CD8-positive, alpha-beta memory T cell (primary cell): ENCODE measurements at regions not wholly inside any gene's neighbourhood (a gene's known extent, or its start where the extent isn't known, plus 50 kb on each side); places are given as distances from the start of the nearest gene placed in this dataset.
"Not testable (repeated sequence)": the region's sequence is repeated elsewhere in the genome, so short reads cannot be mapped to it uniquely, and the experiment has no call there.

Experiments
- CTCF ChIA-PET: fragments of 350-600 bp; sonication (Branson Sonifier 250); formaldehyde crosslinking; loops from one replicate; lab custom pipeline; 2021; ENCODE audit warnings: antibody characterized with exemption; lab: Charles Lee
- POLR2A ChIA-PET: fragments of 350-600 bp; sonication (Branson Sonifier 250); formaldehyde crosslinking; loops from one replicate; lab custom pipeline; 2021; ENCODE audit warnings: antibody characterized with exemption; lab: Charles Lee
- DNase-seq, 5 donors: peaks; one replicate each; pipeline versions ENCODE4 v3.0.0 to v3.0.0-alpha.2; 2020 to 2022; ENCODE audit warnings: mixed read lengths in 1 of 5
- H3K27ac ChIP-seq: one replicate; pipeline ENCODE4 v1.7.0; 2013; ENCODE audit warnings: low read depth, mild to moderate bottlenecking, low read length, moderate library complexity
- H3K27me3 ChIP-seq: 2 replicates; pipeline ENCODE4 v1.7.0; 2013; ENCODE audit warnings: low read length, mild to moderate bottlenecking; ENCODE audit not compliant: insufficient read depth, poor library complexity, severe bottlenecking
- H3K36me3 ChIP-seq: 2 replicates; pipeline ENCODE4 v1.7.0; 2013; ENCODE audit warnings: mild to moderate bottlenecking, low read length, moderate library complexity; ENCODE audit not compliant: insufficient read depth
- H3K4me1 ChIP-seq: 2 replicates; pipeline ENCODE4 v1.7.0; 2013; ENCODE audit warnings: mild to moderate bottlenecking, low read length, moderate library complexity; ENCODE audit not compliant: insufficient read depth
- H3K4me3 ChIP-seq: 2 replicates; pipeline ENCODE4 v1.7.0; 2013; ENCODE audit warnings: mild to moderate bottlenecking, low read length
- H3K9me3 ChIP-seq: 2 replicates; pipeline ENCODE4 v1.7.0; 2013; ENCODE audit warnings: mild to moderate bottlenecking, low read length
- H3K27ac Mint-ChIP-seq, 8 donors: one replicate each; pipeline ENCODE4 v1.8.0; 2020 to 2021; ENCODE audit warnings: mixed read lengths in 8 of 8, mild to moderate bottlenecking in 6 of 8, inconsistent platforms in 3 of 8, moderate library complexity in 3 of 8
- H3K27me3 Mint-ChIP-seq, 2 donors: one replicate each; pipeline ENCODE4 v1.8.0; 2020 to 2021; ENCODE audit warnings: mixed read lengths in 2 of 2, mild to moderate bottlenecking in 1 of 2, moderate library complexity in 1 of 2
- H3K36me3 Mint-ChIP-seq, 3 donors: one replicate each; pipeline ENCODE4 v1.8.0; 2020 to 2021; ENCODE audit warnings: mixed read lengths in 3 of 3, inconsistent platforms in 1 of 3, mild to moderate bottlenecking in 1 of 3
- H3K4me1 Mint-ChIP-seq, 3 donors: one replicate each; pipeline ENCODE4 v1.8.0; 2020 to 2021; ENCODE audit warnings: mixed read lengths in 3 of 3, inconsistent platforms in 1 of 3, mild to moderate bottlenecking in 1 of 3
- H3K4me3 Mint-ChIP-seq, 7 donors: one replicate each; pipeline ENCODE4 v1.8.0; 2020 to 2021; ENCODE audit warnings: mixed read lengths in 7 of 7, mild to moderate bottlenecking in 6 of 7, moderate library complexity in 4 of 7, inconsistent platforms in 2 of 7
- H3K9me3 Mint-ChIP-seq, 5 donors: one replicate each; pipeline ENCODE4 v1.8.0; 2020 to 2022; ENCODE audit warnings: mixed read lengths in 5 of 5, mild to moderate bottlenecking in 3 of 5, moderate library complexity in 2 of 5, inconsistent platforms in 1 of 5

- H3K27ac Mint-ChIP-seq, H3K27me3 Mint-ChIP-seq, H3K27ac ChIP-seq, H3K4me3 ChIP-seq, H3K4me1 Mint-ChIP-seq, H3K27me3 ChIP-seq, DNase-seq, H3K36me3 ChIP-seq, H3K4me1 ChIP-seq, H3K36me3 Mint-ChIP-seq, H3K9me3 Mint-ChIP-seq, H3K4me3 Mint-ChIP-seq, H3K9me3 ChIP-seq, POLR2A ChIA-PET: not testable (repeated sequence)
- CTCF ChIA-PET = interaction anchor here (1.2 kb wide), 1 partner anchor 10 kb away, joined by 3 read pairs; no protein-coding TSS in a partner anchor
Measured at GRCh38 chr21:32823296-32823695, 51.7 kb upstream of the PAXBP1 start.

- Mint-ChIP-seq H3K4me3 (no peak overlapping the region), H3K36me3 (no peaks in the 10 kb centered on the region), H3K9me3 (peaks cover 0 to 5% (median 0%) of the 10 kb centered on the region in 5 donors), H3K27me3 (peaks cover 4 to 14% of the 10 kb centered on the region in 2 donors), H3K27ac (no peak overlapping the region), H3K4me1 (no peaks in the 10 kb centered on the region)
- Histone ChIP-seq H3K27me3 (no peaks in the 10 kb centered on the region), H3K27ac (no peak overlapping the region), H3K36me3 (no peaks in the 10 kb centered on the region), H3K4me1 (no peaks in the 10 kb centered on the region), H3K9me3 (no peaks in the 10 kb centered on the region), H3K4me3 (no peak overlapping the region)
- ChIA-PET POLR2A (no interaction called here), CTCF (no interaction called here)
- DNase-seq = no peak
Measured at GRCh38 chr21:32824950-32825349, 53.4 kb upstream of the PAXBP1 start.

GRCh38 chr21:32826329-32827167 is 55.0 kb upstream of the PAXBP1 start:
- H3K27ac Mint-ChIP-seq = no peak overlapping the region
- Histone ChIP-seq H3K4me1 (no peaks in the 10 kb centered on the region), H3K36me3 (no peaks in the 10 kb centered on the region), H3K4me3 (no peak overlapping the region), H3K27me3 (no peaks in the 10 kb centered on the region), H3K9me3 (no peaks in the 10 kb centered on the region), H3K27ac (no peak overlapping the region)
- POLR2A ChIA-PET = no interaction called here
- peak in 3 of 5 donors; percentile 3 to 20 (median 11) for DNase-seq
- H3K4me3 Mint-ChIP-seq = no peak overlapping the region
- CTCF ChIA-PET = interaction anchor here (0.7 to 1.4 kb wide), 8 partner anchors 9 to 574 kb away, joined by 3 to 5 read pairs (median 4); no protein-coding TSS in a partner anchor
- H3K4me1 Mint-ChIP-seq = no peaks in the 10 kb centered on the region
- no peaks in the 10 kb centered on the region for H3K36me3 Mint-ChIP-seq
- peaks cover 0 to 5% (median 0%) of the 10 kb centered on the region in 5 donors for H3K9me3 Mint-ChIP-seq
- H3K27me3 Mint-ChIP-seq = peaks cover 7 to 21% of the 10 kb centered on the region in 2 donors

- POLR2A ChIA-PET = no interaction called here
Measured at GRCh38 chr21:32828908-32829307, 57.4 kb upstream of the PAXBP1 start.

GRCh38 chr21:32829504-32829903 is 57.9 kb upstream of the PAXBP1 start:
- ChIA-PET POLR2A (no interaction called here), CTCF (interaction anchor here (1.2 kb wide), 1 partner anchor 58 kb away, joined by 3 read pairs; the partner anchor contains the start of gene PAXBP1)
- Mint-ChIP-seq H3K4me1 (no peaks in the 10 kb centered on the region), H3K27me3 (peaks cover 5 to 19% of the 10 kb centered on the region in 2 donors), H3K4me3 (no peak overlapping the region), H3K27ac (no peak overlapping the region), H3K9me3 (peaks cover 0 to 4% (median 0%) of the 10 kb centered on the region in 5 donors), H3K36me3 (no peaks in the 10 kb centered on the region)
- H3K27me3 ChIP-seq = no peaks in the 10 kb centered on the region
- H3K9me3 ChIP-seq = no peaks in the 10 kb centered on the region
- H3K4me3 ChIP-seq = no peak overlapping the region
- H3K36me3 ChIP-seq = no peaks in the 10 kb centered on the region
- no peak overlapping the region for H3K27ac ChIP-seq
- no peaks in the 10 kb centered on the region for H3K4me1 ChIP-seq
- no peak for DNase-seq

More at GRCh38 chr21:32828908-32829307, 57.4 kb upstream of the PAXBP1 start:
- no peaks in the 10 kb centered on the region for H3K4me1 Mint-ChIP-seq
- Histone ChIP-seq H3K27ac (no peak overlapping the region), H3K27me3 (no peaks in the 10 kb centered on the region), H3K9me3 (no peaks in the 10 kb centered on the region), H3K4me3 (no peak overlapping the region), H3K36me3 (no peaks in the 10 kb centered on the region), H3K4me1 (no peaks in the 10 kb centered on the region)
- H3K9me3 Mint-ChIP-seq = peaks cover 0 to 5% (median 0%) of the 10 kb centered on the region in 5 donors
- H3K27ac Mint-ChIP-seq = no peak overlapping the region
- DNase-seq = no peak
- CTCF ChIA-PET = interaction anchor here (1.3 kb wide), 1 partner anchor 10 kb away, joined by 4 read pairs; no protein-coding TSS in a partner anchor
- H3K27me3 Mint-ChIP-seq = peaks cover 5 to 19% of the 10 kb centered on the region in 2 donors
- H3K36me3 Mint-ChIP-seq = no peaks in the 10 kb centered on the region
- H3K4me3 Mint-ChIP-seq = no peak overlapping the region

- not testable (repeated sequence) for H3K36me3 Mint-ChIP-seq, H3K27ac Mint-ChIP-seq, H3K9me3 ChIP-seq, H3K27ac ChIP-seq, H3K36me3 ChIP-seq, H3K4me1 ChIP-seq, DNase-seq, H3K27me3 ChIP-seq, H3K4me3 Mint-ChIP-seq, H3K4me1 Mint-ChIP-seq, H3K4me3 ChIP-seq
- ChIA-PET CTCF (interaction anchor here (0.7 to 1.4 kb wide), 4 partner anchors 295 to 613 kb away, joined by 3 to 7 read pairs (median 5); no protein-coding TSS in a partner anchor), POLR2A (interaction anchor here (0.7 kb wide), 1 partner anchor 354 kb away, joined by 11 read pairs; no protein-coding TSS in a partner anchor)
- peaks cover 1 to 11% (median 8%) of the 10 kb centered on the region in 5 donors for H3K9me3 Mint-ChIP-seq
- H3K27me3 Mint-ChIP-seq = peaks cover 11 to 21% of the 10 kb centered on the region in 2 donors
Measured at GRCh38 chr21:32831779-32832178, 60.2 kb upstream of the PAXBP1 start.

- ChIA-PET POLR2A (no interaction called here), CTCF (interaction anchor here (0.6 to 1.2 kb wide), 3 partner anchors 11 to 610 kb away, joined by 3 to 9 read pairs (median 3); no protein-coding TSS in a partner anchor)
- Histone ChIP-seq H3K4me3 (no peak overlapping the region), H3K27me3 (no peaks in the 10 kb centered on the region), H3K4me1 (no peaks in the 10 kb centered on the region), H3K27ac (no peak overlapping the region), H3K9me3 (no peaks in the 10 kb centered on the region), H3K36me3 (no peaks in the 10 kb centered on the region)
- no peaks in the 10 kb centered on the region for H3K4me1 Mint-ChIP-seq
- H3K4me3 Mint-ChIP-seq = no peak overlapping the region
- H3K9me3 Mint-ChIP-seq = peaks cover 8 to 17% (median 13%) of the 10 kb centered on the region in 5 donors
- H3K27ac Mint-ChIP-seq = no peak overlapping the region
- H3K27me3 Mint-ChIP-seq = peaks cover 13 to 22% of the 10 kb centered on the region in 2 donors
- peaks cover 0 to 4% (median 1%) of the 10 kb centered on the region in 3 donors for H3K36me3 Mint-ChIP-seq
- no peak for DNase-seq
Measured at GRCh38 chr21:32834211-32834915, 62.8 kb upstream of the PAXBP1 start.
